ENCODE measurements at regions not wholly inside any gene's neighbourhood (a gene's known extent, or its start where the extent isn't known, plus 50 kb on each side); places are given as distances from the start of the nearest gene placed in this dataset.

- DNase-seq (no peak), ATAC-seq (no peak)
- Mint-ChIP-seq H3K36me3 (ENCODE audit: insufficient read depth) (no peaks in the 10 kb centered on the region), H3K4me3 (no peak overlapping the region), H3K4me1 (ENCODE audit: low read depth) (no peaks in the 10 kb centered on the region), H3K9me3 (peaks cover 12% of the 10 kb centered on the region), H3K27me3 (ENCODE audit: low read depth) (no peaks in the 10 kb centered on the region)
Measured at GRCh38 chr14:82238649-82239048, 705.0 kb upstream of the SEL1L start.

- Mint-ChIP-seq H3K9me3 (peaks cover 12% of the 10 kb centered on the region), H3K27me3 (ENCODE audit: low read depth) (no peaks in the 10 kb centered on the region)
Measured at GRCh38 chr14:82239223-82239622, 705.6 kb upstream of the SEL1L start.

GRCh38 chr14:82244791-82245190, 711.1 kb upstream of the SEL1L start:
- H3K9me3 Mint-ChIP-seq, result no peaks in the 10 kb centered on the region
- H3K27me3 Mint-ChIP-seq (ENCODE audit: low read depth), result no peaks in the 10 kb centered on the region
- no peak for DNase-seq
- H3K36me3 Mint-ChIP-seq (ENCODE audit: insufficient read depth), result no peaks in the 10 kb centered on the region
- no peak overlapping the region for H3K4me3 Mint-ChIP-seq
- ATAC-seq, result no peak
- H3K4me1 Mint-ChIP-seq (ENCODE audit: low read depth), result no peaks in the 10 kb centered on the region

More at GRCh38 chr14:82239223-82239622, 705.6 kb upstream of the SEL1L start:
- DNase-seq (no peak), ATAC-seq (no peak)
- Mint-ChIP-seq H3K36me3 (ENCODE audit: insufficient read depth) (no peaks in the 10 kb centered on the region), H3K4me1 (ENCODE audit: low read depth) (no peaks in the 10 kb centered on the region), H3K4me3 (no peak overlapping the region)

GRCh38 chr14:82251494-82251893, 717.8 kb upstream of the SEL1L start:
- no peaks in the 10 kb centered on the region for H3K4me1 Mint-ChIP-seq (ENCODE audit: low read depth)
- ATAC-seq, result no peak
- peaks cover 7% of the 10 kb centered on the region for H3K9me3 Mint-ChIP-seq
- no peaks in the 10 kb centered on the region for H3K27me3 Mint-ChIP-seq (ENCODE audit: low read depth)
- DNase-seq, result no peak
- H3K36me3 Mint-ChIP-seq (ENCODE audit: insufficient read depth), result no peaks in the 10 kb centered on the region
- H3K4me3 Mint-ChIP-seq, result no peak overlapping the region

- H3K27me3 Mint-ChIP-seq (ENCODE audit: low read depth), result no peaks in the 10 kb centered on the region
Measured at GRCh38 chr14:82270286-82270685, 736.6 kb upstream of the SEL1L start.

GRCh38 chr14:82298811-82299210, 765.2 kb upstream of the SEL1L start:
- Mint-ChIP-seq H3K9me3 (peaks cover 11% of the 10 kb centered on the region), H3K36me3 (ENCODE audit: insufficient read depth) (no peaks in the 10 kb centered on the region)
- no peak for DNase-seq

More at GRCh38 chr14:82270286-82270685, 736.6 kb upstream of the SEL1L start:
- no peak for ATAC-seq
- Mint-ChIP-seq H3K36me3 (ENCODE audit: insufficient read depth) (no peaks in the 10 kb centered on the region), H3K4me3 (no peak overlapping the region), H3K4me1 (ENCODE audit: low read depth) (no peaks in the 10 kb centered on the region), H3K9me3 (peaks cover 25% of the 10 kb centered on the region)
- no peak for DNase-seq

GRCh38 chr14:82309199-82309598, 775.5 kb upstream of the SEL1L start:
- Mint-ChIP-seq H3K4me3 (no peak overlapping the region), H3K27me3 (ENCODE audit: low read depth) (no peaks in the 10 kb centered on the region), H3K4me1 (ENCODE audit: low read depth) (no peaks in the 10 kb centered on the region), H3K36me3 (ENCODE audit: insufficient read depth) (no peaks in the 10 kb centered on the region), H3K9me3 (peaks cover 18% of the 10 kb centered on the region)
- DNase-seq, result no peak
- no peak for ATAC-seq

More at GRCh38 chr14:82298811-82299210, 765.2 kb upstream of the SEL1L start:
- Mint-ChIP-seq H3K27me3 (ENCODE audit: low read depth) (no peaks in the 10 kb centered on the region), H3K4me1 (ENCODE audit: low read depth) (no peaks in the 10 kb centered on the region), H3K4me3 (no peak overlapping the region)
- no peak for ATAC-seq

- no peak for ATAC-seq
- no peak for DNase-seq
- Mint-ChIP-seq H3K9me3 (peaks cover 7% of the 10 kb centered on the region), H3K4me1 (ENCODE audit: low read depth) (no peaks in the 10 kb centered on the region), H3K27me3 (ENCODE audit: low read depth) (no peaks in the 10 kb centered on the region), H3K4me3 (no peak overlapping the region), H3K36me3 (ENCODE audit: insufficient read depth) (no peaks in the 10 kb centered on the region)
Measured at GRCh38 chr14:82313889-82314288, 780.2 kb upstream of the SEL1L start.

GRCh38 chr14:82328442-82328841, 794.8 kb upstream of the SEL1L start:
- ATAC-seq (no peak), DNase-seq (no peak)
- H3K36me3 Mint-ChIP-seq (ENCODE audit: insufficient read depth), result no peaks in the 10 kb centered on the region
- no peaks in the 10 kb centered on the region for H3K27me3 Mint-ChIP-seq (ENCODE audit: low read depth)
- no peak overlapping the region for H3K4me3 Mint-ChIP-seq
- peaks cover 22% of the 10 kb centered on the region for H3K9me3 Mint-ChIP-seq
- H3K4me1 Mint-ChIP-seq (ENCODE audit: low read depth), result no peaks in the 10 kb centered on the region

- H3K9me3 Mint-ChIP-seq, result peaks cover 6% of the 10 kb centered on the region
- no peaks in the 10 kb centered on the region for H3K27me3 Mint-ChIP-seq (ENCODE audit: low read depth)
- no peak for DNase-seq
- no peak overlapping the region for H3K4me3 Mint-ChIP-seq
- no peak for ATAC-seq
- no peaks in the 10 kb centered on the region for H3K4me1 Mint-ChIP-seq (ENCODE audit: low read depth)
- H3K36me3 Mint-ChIP-seq (ENCODE audit: insufficient read depth), result no peaks in the 10 kb centered on the region
Measured at GRCh38 chr14:82341261-82341810, 807.7 kb upstream of the SEL1L start.

- H3K4me3 Mint-ChIP-seq, result no peak overlapping the region
- H3K4me1 Mint-ChIP-seq (ENCODE audit: low read depth), result no peaks in the 10 kb centered on the region
- ATAC-seq, result no peak
- H3K9me3 Mint-ChIP-seq, result no peaks in the 10 kb centered on the region
- no peak for DNase-seq
- no peaks in the 10 kb centered on the region for H3K27me3 Mint-ChIP-seq (ENCODE audit: low read depth)
- no peaks in the 10 kb centered on the region for H3K36me3 Mint-ChIP-seq (ENCODE audit: insufficient read depth)
Measured at GRCh38 chr14:82342596-82342995, 808.9 kb upstream of the SEL1L start.

- H3K27me3 Mint-ChIP-seq (ENCODE audit: low read depth), result no peaks in the 10 kb centered on the region
- ATAC-seq, result no peak
Measured at GRCh38 chr14:82345184-82345583, 811.5 kb upstream of the SEL1L start.

GRCh38 chr14:82354126-82354525, 820.5 kb upstream of the SEL1L start:
- Mint-ChIP-seq H3K36me3 (ENCODE audit: insufficient read depth) (no peaks in the 10 kb centered on the region), H3K9me3 (peaks cover 20% of the 10 kb centered on the region), H3K4me3 (no peak overlapping the region), H3K4me1 (ENCODE audit: low read depth) (no peaks in the 10 kb centered on the region), H3K27me3 (ENCODE audit: low read depth) (no peaks in the 10 kb centered on the region)
- ATAC-seq (no peak), DNase-seq (no peak)

More at GRCh38 chr14:82345184-82345583, 811.5 kb upstream of the SEL1L start:
- H3K4me3 Mint-ChIP-seq, result no peak overlapping the region
- DNase-seq, result no peak
- H3K4me1 Mint-ChIP-seq (ENCODE audit: low read depth), result no peaks in the 10 kb centered on the region
- H3K9me3 Mint-ChIP-seq, result no peaks in the 10 kb centered on the region
- H3K36me3 Mint-ChIP-seq (ENCODE audit: insufficient read depth), result no peaks in the 10 kb centered on the region

- H3K36me3 Mint-ChIP-seq (ENCODE audit: insufficient read depth), result no peaks in the 10 kb centered on the region
- ATAC-seq, result no peak
- H3K27me3 Mint-ChIP-seq (ENCODE audit: low read depth), result no peaks in the 10 kb centered on the region
- no peaks in the 10 kb centered on the region for H3K4me1 Mint-ChIP-seq (ENCODE audit: low read depth)
- DNase-seq, result no peak
- H3K4me3 Mint-ChIP-seq, result no peak overlapping the region
- peaks cover 22% of the 10 kb centered on the region for H3K9me3 Mint-ChIP-seq
Measured at GRCh38 chr14:82359201-82359600, 825.5 kb upstream of the SEL1L start.

- Mint-ChIP-seq H3K36me3 (ENCODE audit: insufficient read depth) (no peaks in the 10 kb centered on the region), H3K4me3 (no peak overlapping the region), H3K4me1 (ENCODE audit: low read depth) (no peaks in the 10 kb centered on the region), H3K27me3 (ENCODE audit: low read depth) (no peaks in the 10 kb centered on the region), H3K9me3 (peaks cover 21% of the 10 kb centered on the region)
- ATAC-seq (no peak), DNase-seq (no peak)
Measured at GRCh38 chr14:82362452-82362851, 828.8 kb upstream of the SEL1L start.

- Mint-ChIP-seq H3K4me1 (ENCODE audit: low read depth) (no peaks in the 10 kb centered on the region), H3K9me3 (peaks cover 14% of the 10 kb centered on the region), H3K27me3 (ENCODE audit: low read depth) (no peaks in the 10 kb centered on the region), H3K4me3 (no peak overlapping the region), H3K36me3 (ENCODE audit: insufficient read depth) (no peaks in the 10 kb centered on the region)
- DNase-seq (no peak), ATAC-seq (no peak)
Measured at GRCh38 chr14:82365471-82365870, 831.8 kb upstream of the SEL1L start.
